ENCODE measurements at regions not wholly inside any gene's neighbourhood (a gene's known extent, or its start where the extent isn't known, plus 50 kb on each side); places are given as distances from the start of the nearest gene placed in this dataset.

DNA sequence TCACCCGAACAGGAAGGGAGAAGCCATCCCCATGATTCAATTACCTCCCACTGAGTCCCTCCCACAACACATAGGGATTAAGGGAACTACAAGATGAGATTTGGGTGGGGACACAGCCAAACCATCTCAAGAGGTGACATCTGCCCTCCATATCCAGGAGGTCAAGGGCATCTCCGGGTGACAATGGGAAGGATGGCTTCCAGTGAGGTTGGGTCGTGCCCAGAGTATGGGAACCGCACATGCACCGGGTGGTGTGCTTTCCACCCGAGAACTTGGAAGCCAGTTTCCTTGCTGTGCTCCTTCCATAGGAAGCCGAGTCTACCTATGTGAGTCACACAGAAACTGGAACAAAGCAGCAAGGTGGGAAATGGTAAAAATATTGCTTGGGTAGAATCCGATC is 216.9 kb upstream of the SALL3 start:
- no peaks in the 10 kb centered on the region for H3K9me3 ChIP-seq (ENCODE audit: control insufficient read depth, low read length)
- 91 to 98% methylated on average over 7 to 8 of the region's 8 CpGs for WGBS, 2 experiments (ENCODE audit: insufficient coverage in 2 of 2)
- no peak overlapping the region for H3K4me3 ChIP-seq (ENCODE audit: extremely low read depth, insufficient read depth, low read length, poor library complexity, severe bottlenecking)
- H3K27ac ChIP-seq (ENCODE audit: low read depth, low read length, severe bottlenecking): no peak overlapping the region
- no peaks in the 10 kb centered on the region for H3K36me3 ChIP-seq (ENCODE audit: control insufficient read depth, insufficient read depth, low read length)
- H3K4me1 ChIP-seq (ENCODE audit: control insufficient read depth, insufficient read depth, low read length, poor library complexity, severe bottlenecking): no peaks in the 10 kb centered on the region

DNA sequence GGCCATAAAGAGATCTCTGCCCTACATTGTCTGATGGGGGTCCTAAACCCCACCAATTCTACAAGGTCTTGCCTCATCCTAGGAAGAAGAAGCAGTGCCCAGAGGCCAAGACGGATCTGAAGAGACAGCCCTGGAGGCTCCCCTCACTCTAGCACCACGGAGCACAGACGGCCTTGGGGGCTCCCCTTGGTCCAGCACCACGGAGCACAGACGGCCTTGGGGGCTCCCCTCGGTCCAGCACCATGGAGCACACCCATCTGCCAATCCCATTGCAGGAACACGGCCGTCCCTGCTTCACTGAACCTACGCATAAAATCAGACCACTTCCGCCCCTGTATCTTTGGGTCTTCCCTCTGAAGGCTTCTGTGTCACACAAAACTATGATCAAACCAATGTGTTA is 215.1 kb upstream of the SALL3 start:
- Histone ChIP-seq H3K9me3 (ENCODE audit: control insufficient read depth, low read length) (no peaks in the 10 kb centered on the region), H3K4me3 (ENCODE audit: extremely low read depth, insufficient read depth, low read length, poor library complexity, severe bottlenecking) (no peak overlapping the region), H3K36me3 (ENCODE audit: control insufficient read depth, insufficient read depth, low read length) (no peaks in the 10 kb centered on the region), H3K27ac (ENCODE audit: low read depth, low read length, severe bottlenecking) (no peak overlapping the region), H3K4me1 (ENCODE audit: control insufficient read depth, insufficient read depth, low read length, poor library complexity, severe bottlenecking) (no peaks in the 10 kb centered on the region)
- whole genome bisulfite sequencing, 2 experiments (ENCODE audit: insufficient coverage in 2 of 2): 95 to 97% methylated on average over 5 to 9 of the region's 10 CpGs

DNA sequence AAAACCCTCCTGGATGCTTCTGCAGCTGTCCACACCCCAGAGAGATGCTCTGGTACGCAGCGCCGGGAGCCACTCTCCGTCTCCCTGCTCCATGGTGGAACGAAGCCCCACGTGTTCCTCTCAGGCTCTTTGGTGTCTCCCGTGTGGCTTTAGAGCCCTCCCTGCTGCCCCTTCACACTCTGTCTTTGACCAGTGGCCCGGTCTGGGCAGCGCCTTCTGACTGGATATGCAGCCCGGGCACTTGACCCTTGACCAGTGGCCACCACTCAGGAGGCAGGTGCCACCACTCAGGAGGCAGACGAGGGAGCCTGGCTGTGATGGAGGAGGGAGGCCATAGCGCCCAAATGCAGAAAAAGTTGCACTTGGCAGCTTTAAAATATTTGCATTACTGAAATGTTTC is 214.5 kb upstream of the SALL3 start:
- Histone ChIP-seq H3K36me3 (ENCODE audit: control insufficient read depth, insufficient read depth, low read length) (no peaks in the 10 kb centered on the region), H3K4me1 (ENCODE audit: control insufficient read depth, insufficient read depth, low read length, poor library complexity, severe bottlenecking) (no peaks in the 10 kb centered on the region), H3K4me3 (ENCODE audit: extremely low read depth, insufficient read depth, low read length, poor library complexity, severe bottlenecking) (no peak overlapping the region), H3K27ac (ENCODE audit: low read depth, low read length, severe bottlenecking) (no peak overlapping the region), H3K9me3 (ENCODE audit: control insufficient read depth, low read length) (no peaks in the 10 kb centered on the region)
- 83 to 89% methylated on average over 11 to 12 of the region's 12 CpGs for WGBS, 2 experiments (ENCODE audit: insufficient coverage in 2 of 2)

DNA sequence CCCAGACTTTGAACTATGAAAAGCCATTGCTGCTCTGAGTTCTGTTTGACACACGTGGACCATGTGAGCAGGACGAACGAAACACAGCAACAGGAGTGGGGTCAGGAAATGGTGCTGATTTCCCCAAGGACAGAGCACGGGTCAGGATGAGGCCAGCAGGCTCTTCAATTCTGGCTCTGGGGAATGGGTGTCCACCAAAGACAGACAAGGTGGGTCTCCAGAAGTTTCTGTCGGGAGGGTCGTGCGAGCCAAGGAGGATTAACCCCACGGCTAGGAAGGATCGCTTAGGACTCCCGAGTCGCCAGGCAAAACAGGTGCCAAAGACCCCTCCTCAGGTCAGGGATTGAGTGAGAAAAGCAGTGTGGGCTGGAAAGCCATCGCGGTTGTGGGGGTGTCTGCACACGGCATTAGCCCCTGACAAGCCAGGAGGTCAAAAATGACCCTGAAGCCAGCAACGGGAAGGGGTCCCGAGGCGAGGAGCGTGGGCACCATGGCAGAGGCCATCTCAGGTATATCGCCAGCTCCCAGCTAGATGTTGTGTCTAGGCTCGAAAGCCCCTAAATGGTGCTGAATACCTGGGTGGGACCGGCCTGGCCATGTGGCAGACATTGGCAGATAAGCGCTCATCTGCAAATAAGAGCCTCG is 213.9 kb upstream of the SALL3 start:
- 92 to 95% methylated on average over 19 to 23 of the region's 23 CpGs for WGBS, 2 experiments (ENCODE audit: insufficient coverage in 2 of 2)
- Histone ChIP-seq H3K9me3 (ENCODE audit: control insufficient read depth, low read length) (no peaks in the 10 kb centered on the region), H3K4me3 (ENCODE audit: extremely low read depth, insufficient read depth, low read length, poor library complexity, severe bottlenecking) (no peak overlapping the region), H3K4me1 (ENCODE audit: control insufficient read depth, insufficient read depth, low read length, poor library complexity, severe bottlenecking) (no peaks in the 10 kb centered on the region), H3K27ac (ENCODE audit: low read depth, low read length, severe bottlenecking) (no peak overlapping the region), H3K36me3 (ENCODE audit: control insufficient read depth, insufficient read depth, low read length) (no peaks in the 10 kb centered on the region)

DNA sequence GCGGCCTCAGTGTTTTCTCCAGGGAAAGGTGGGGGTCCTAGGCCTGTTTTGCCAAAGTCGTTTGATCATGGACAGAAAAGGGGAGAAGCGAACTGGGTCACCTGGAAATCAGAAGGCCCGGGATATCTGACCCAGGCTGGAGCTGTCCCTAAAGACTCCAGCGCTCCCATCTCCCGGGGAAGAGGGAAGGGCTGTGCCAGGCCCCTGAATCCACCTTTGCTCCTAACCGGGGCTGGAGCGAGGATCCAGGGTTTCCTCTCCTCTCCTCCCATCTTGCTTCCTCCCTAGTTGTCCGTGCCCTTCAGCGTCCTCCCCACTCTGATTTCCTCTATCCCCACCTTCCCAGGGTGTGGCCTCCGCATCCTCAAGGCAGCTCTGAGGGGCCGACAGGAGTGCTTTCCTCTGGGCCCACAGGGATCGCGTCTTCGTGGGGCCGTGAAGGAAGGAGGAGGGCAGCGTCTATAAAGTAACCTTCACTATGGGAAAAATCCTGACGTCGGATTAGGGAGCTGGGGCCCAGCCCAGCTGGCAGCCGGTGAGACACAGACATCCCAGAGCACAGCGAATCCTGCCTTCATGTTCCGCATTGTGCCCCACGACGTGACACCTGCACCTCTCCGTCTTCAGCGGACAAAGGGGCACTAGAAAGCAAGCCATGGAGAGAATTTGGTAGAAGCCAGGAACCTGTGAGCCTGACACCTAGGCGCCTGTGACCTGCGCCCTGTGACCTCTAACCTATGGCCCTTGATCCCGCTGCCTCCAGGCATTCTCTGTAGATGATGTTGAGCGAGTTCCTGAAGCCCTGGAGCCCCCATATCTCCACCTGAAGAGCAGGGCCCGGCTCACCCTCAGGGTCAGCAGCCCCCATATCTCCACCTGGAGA is 212.7 kb upstream of the SALL3 start:
- H3K9me3 ChIP-seq (ENCODE audit: control insufficient read depth, low read length): no peaks in the 10 kb centered on the region
- 90 to 94% methylated on average over 23 to 30 of the region's 31 CpGs for WGBS, 2 experiments (ENCODE audit: insufficient coverage in 2 of 2)
- no peak overlapping the region for H3K4me3 ChIP-seq (ENCODE audit: extremely low read depth, insufficient read depth, low read length, poor library complexity, severe bottlenecking)
- H3K4me1 ChIP-seq (ENCODE audit: control insufficient read depth, insufficient read depth, low read length, poor library complexity, severe bottlenecking): no peaks in the 10 kb centered on the region
- H3K36me3 ChIP-seq (ENCODE audit: control insufficient read depth, insufficient read depth, low read length): no peaks in the 10 kb centered on the region
- H3K27ac ChIP-seq (ENCODE audit: low read depth, low read length, severe bottlenecking): no peak overlapping the region

DNA sequence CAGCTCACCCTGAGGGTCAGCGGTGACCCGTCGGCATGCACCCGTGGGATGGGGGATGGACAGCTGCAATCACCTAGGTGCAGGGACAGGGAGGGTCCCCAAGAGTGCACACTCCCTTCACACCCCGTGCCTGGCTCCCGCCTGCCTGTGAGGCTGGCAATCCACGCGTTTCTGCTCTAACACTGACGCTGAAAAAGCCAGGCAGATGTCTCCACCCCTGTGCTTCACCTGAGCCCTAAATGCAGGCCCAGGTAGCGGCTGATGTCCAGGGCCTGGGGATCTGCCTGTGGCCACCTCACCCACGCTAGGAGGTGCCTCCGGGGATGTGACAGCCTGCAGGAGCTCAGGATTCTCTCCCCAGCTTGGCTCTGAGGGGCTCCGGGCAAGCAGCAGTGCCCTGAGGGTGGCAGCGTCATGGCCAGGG is 212.0 kb upstream of the SALL3 start:
- H3K4me1 ChIP-seq (ENCODE audit: control insufficient read depth, insufficient read depth, low read length, poor library complexity, severe bottlenecking): no peaks in the 10 kb centered on the region
- 93 to 95% methylated on average over 10 to 13 of the region's 14 CpGs for WGBS, 2 experiments (ENCODE audit: insufficient coverage in 2 of 2)
- H3K36me3 ChIP-seq (ENCODE audit: control insufficient read depth, insufficient read depth, low read length): no peaks in the 10 kb centered on the region

DNA sequence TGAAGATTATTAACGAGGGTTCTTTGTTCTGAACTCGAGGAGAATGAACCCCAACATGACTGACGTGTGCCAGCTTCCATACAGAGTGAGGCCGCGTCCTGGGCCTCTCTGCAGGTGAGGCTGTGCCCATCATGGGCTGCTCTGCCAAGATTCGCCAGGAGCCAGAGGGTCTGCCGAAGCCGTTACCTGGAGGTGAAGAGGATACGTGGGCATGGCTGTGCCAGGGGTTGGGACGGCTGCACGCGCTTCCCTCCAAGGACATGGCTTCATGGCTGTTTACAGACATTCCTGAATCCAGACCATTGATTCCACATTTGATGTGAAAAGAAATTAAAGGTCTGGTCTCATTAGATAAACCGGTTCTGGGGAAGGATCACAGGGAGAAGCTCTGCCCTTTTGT is 211.4 kb upstream of the SALL3 start:
- WGBS, 2 experiments (ENCODE audit: insufficient coverage in 2 of 2): 94 to 96% methylated on average over 13 of the region's 13 CpGs
- H3K36me3 ChIP-seq (ENCODE audit: control insufficient read depth, insufficient read depth, low read length): no peaks in the 10 kb centered on the region
- no peaks in the 10 kb centered on the region for H3K9me3 ChIP-seq (ENCODE audit: control insufficient read depth, low read length)
- H3K4me1 ChIP-seq (ENCODE audit: control insufficient read depth, insufficient read depth, low read length, poor library complexity, severe bottlenecking): no peaks in the 10 kb centered on the region
- no peak overlapping the region for H3K4me3 ChIP-seq (ENCODE audit: extremely low read depth, insufficient read depth, low read length, poor library complexity, severe bottlenecking)
- no peak overlapping the region for H3K27ac ChIP-seq (ENCODE audit: low read depth, low read length, severe bottlenecking)

More for the DNA sequence above, 212.0 kb upstream of the SALL3 start:
- H3K9me3 ChIP-seq (ENCODE audit: control insufficient read depth, low read length): no peaks in the 10 kb centered on the region
- H3K27ac ChIP-seq (ENCODE audit: low read depth, low read length, severe bottlenecking): no peak overlapping the region
- H3K4me3 ChIP-seq (ENCODE audit: extremely low read depth, insufficient read depth, low read length, poor library complexity, severe bottlenecking): no peak overlapping the region

DNA sequence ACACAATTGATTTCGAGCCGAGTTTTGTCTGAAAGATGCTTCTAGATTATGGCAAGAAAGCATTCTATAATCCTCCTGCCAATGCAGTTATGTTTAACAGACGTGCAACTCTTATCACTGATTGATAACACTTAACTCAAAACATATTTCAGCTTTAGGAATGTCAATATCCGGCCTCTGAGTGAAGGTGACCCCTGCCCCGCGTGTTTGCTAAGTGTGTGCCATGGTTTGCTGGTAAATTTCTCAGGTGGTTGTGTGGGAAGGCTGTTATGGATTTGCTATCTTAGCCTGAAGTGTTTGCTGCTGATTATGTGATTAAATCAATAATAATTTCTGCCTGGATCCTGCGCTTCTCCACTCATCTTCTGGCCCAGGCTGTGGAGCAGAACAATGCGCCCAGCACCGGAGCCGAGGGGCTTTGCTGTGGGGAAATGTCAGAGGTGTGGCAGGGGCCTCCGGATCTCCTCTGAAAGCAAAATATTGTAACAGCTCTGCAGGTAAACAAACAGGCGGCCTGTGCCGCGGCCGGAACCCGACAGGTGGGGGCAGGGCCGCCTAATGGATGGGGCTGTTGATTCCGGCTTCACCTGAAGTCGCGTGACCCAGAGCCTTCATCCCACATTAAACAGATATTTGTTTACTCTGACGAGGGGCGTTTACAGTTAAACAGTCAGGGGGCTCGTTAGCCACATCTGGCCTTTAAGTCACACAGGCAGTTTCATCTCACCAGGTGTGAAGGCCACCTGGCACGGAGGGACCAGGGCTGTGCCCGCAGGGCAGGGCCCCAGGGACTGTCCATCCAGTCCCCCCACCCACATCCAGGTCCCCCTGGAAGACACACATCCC is 210.7 kb upstream of the SALL3 start:
- H3K4me1 ChIP-seq (ENCODE audit: control insufficient read depth, insufficient read depth, low read length, poor library complexity, severe bottlenecking): no peaks in the 10 kb centered on the region
- no peak overlapping the region for H3K27ac ChIP-seq (ENCODE audit: low read depth, low read length, severe bottlenecking)
- no peak overlapping the region for H3K4me3 ChIP-seq (ENCODE audit: extremely low read depth, insufficient read depth, low read length, poor library complexity, severe bottlenecking)
- H3K36me3 ChIP-seq (ENCODE audit: control insufficient read depth, insufficient read depth, low read length): no peaks in the 10 kb centered on the region
- WGBS, 2 experiments (ENCODE audit: insufficient coverage in 2 of 2): 85 to 86% methylated on average over 18 to 19 of the region's 25 CpGs
- no peaks in the 10 kb centered on the region for H3K9me3 ChIP-seq (ENCODE audit: control insufficient read depth, low read length)

DNA sequence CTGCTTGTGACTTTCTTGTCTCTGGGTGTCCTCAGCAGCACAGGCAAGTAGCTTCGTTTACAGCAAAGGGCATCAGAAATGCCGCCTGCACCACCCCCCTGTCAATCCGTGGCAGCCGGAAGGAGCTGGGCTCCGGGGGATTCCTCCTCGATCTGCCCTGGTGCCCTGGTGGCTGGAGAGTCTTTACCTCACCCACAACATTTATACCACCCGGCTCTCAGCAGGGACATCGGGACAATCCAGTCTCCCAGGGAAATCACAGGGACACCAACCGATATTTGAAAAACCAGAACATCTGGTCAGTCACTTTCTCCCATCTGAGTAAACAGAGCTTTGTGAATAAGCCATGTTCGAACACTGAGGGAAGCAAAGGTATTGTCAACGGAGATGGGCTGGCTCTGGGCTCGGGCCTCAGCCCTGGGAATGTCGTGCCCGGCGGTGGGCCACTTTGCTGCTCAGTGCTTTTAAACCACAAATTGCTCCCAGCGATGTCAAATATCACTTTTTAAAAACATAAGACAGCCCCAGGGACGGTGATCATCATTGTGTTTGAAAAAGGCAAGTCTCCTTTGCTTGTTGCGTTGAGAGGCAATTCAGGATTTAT is 210.0 kb upstream of the SALL3 start:
- 82 to 92% methylated on average over 15 to 16 of the region's 18 CpGs for WGBS, 2 experiments (ENCODE audit: insufficient coverage in 2 of 2)
- Histone ChIP-seq H3K9me3 (ENCODE audit: control insufficient read depth, low read length) (no peaks in the 10 kb centered on the region), H3K36me3 (ENCODE audit: control insufficient read depth, insufficient read depth, low read length) (no peaks in the 10 kb centered on the region), H3K4me3 (ENCODE audit: extremely low read depth, insufficient read depth, low read length, poor library complexity, severe bottlenecking) (no peak overlapping the region), H3K27ac (ENCODE audit: low read depth, low read length, severe bottlenecking) (no peak overlapping the region), H3K4me1 (ENCODE audit: control insufficient read depth, insufficient read depth, low read length, poor library complexity, severe bottlenecking) (no peaks in the 10 kb centered on the region)

DNA sequence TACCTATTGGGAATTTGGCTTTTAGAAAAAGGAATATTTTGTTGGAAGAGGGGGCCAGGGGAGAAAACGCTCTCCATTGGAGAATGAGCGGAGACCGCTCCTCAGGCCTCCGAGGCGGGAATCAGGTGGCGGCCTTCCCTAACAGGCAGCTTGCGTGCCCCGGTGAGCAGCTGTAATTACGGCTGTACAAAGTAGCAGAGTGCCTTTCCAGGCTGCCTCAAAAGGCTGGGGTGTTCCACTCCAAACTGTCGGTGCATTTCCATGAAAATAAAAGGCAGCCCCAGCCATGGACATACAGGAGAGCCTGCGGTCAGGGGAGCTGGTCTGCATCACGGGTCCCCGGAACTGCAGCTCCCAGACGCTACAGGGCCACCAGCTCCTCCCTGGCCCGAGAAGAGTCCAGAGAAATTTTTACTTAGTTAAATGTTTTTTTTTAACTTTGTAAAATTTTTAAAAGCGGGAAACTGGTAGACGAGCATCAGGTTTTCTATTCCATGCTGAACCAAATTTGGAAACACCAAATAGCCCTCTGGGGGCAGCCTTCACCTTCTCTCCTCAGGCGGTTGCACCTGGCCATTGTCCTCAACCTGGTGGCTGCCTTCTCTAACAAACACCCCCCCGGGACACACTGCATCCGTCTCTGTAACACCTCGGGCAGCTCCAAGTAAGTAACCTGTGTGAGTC is 209.3 kb upstream of the SALL3 start:
- H3K36me3 ChIP-seq (ENCODE audit: control insufficient read depth, insufficient read depth, low read length): no peaks in the 10 kb centered on the region
- no peaks in the 10 kb centered on the region for H3K4me1 ChIP-seq (ENCODE audit: control insufficient read depth, insufficient read depth, low read length, poor library complexity, severe bottlenecking)
- WGBS, 2 experiments (ENCODE audit: insufficient coverage in 2 of 2): 87 to 88% methylated on average over 18 to 21 of the region's 21 CpGs

More for the DNA sequence above, 209.3 kb upstream of the SALL3 start:
- Histone ChIP-seq H3K4me3 (ENCODE audit: extremely low read depth, insufficient read depth, low read length, poor library complexity, severe bottlenecking) (no peak overlapping the region), H3K27ac (ENCODE audit: low read depth, low read length, severe bottlenecking) (no peak overlapping the region), H3K9me3 (ENCODE audit: control insufficient read depth, low read length) (no peaks in the 10 kb centered on the region)

Measured in mesodermal cell (in vitro differentiated cells).